IPS-20b (cell line): ENCODE measurements at regions not wholly inside any gene's neighbourhood (a gene's known extent, or its start where the extent isn't known, plus 50 kb on each side); places are given as distances from the start of the nearest gene placed in this dataset.
"Not testable (repeated sequence)": the region's sequence is repeated elsewhere in the genome, so short reads cannot be mapped to it uniquely, and the experiment has no call there.

Experiments used
- H3K27ac ChIP-seq: one replicate; pipeline ENCODE4 v1.5.1; 2013; ENCODE audit warnings: low read length
- H3K27me3 ChIP-seq: 2 replicates; pipeline ENCODE4 v1.6.1; 2013; ENCODE audit warnings: mild to moderate bottlenecking, low read length, inconsistent platforms; ENCODE audit not compliant: insufficient read depth
- H3K36me3 ChIP-seq: 2 replicates; pipeline ENCODE4 v1.6.1; 2013; ENCODE audit warnings: low read depth, mild to moderate bottlenecking, inconsistent platforms, low read length, moderate library complexity; ENCODE audit not compliant: insufficient read depth
- H3K4me1 ChIP-seq: 2 replicates; pipeline ENCODE4 v1.6.1; 2013; ENCODE audit warnings: mild to moderate bottlenecking, control low read depth, inconsistent platforms, low read length, moderate library complexity; ENCODE audit not compliant: insufficient read depth
- H3K4me3 ChIP-seq: 2 replicates; pipeline ENCODE4 v1.5.1; 2013; ENCODE audit warnings: mild to moderate bottlenecking, low read length, inconsistent platforms
- H3K9ac ChIP-seq: 2 replicates; pipeline ENCODE4 v1.6.1; 2013; ENCODE audit warnings: low read depth, mild to moderate bottlenecking, inconsistent platforms, low read length, moderate library complexity
- H3K9me3 ChIP-seq: 2 replicates; pipeline ENCODE4 v1.6.1; 2013; ENCODE audit warnings: mild to moderate bottlenecking, low read depth, low read length, inconsistent platforms; ENCODE audit not compliant: insufficient read depth

DNA sequence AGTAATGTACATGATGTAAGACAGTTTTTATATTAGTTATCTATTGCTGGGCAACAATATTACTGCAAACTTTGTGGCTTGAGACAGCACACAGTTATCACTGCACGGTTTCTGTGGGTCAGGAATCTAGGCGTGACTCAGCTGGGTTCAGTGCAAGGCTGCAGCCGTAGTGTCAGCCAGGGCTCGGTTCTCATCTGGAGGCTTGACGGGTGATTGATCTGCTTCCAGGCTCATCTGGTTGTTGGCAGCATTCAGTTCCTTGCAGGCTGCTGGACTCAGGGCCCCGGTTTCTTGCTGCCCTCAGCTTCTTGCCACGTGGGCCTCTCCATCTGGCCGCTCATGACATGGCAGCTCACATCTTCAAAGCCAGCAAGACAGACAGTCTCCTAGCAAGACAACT is 197.7 kb upstream of the EEF2KMT start:
- not testable (repeated sequence) for H3K9me3 ChIP-seq, H3K36me3 ChIP-seq, H3K4me3 ChIP-seq, H3K4me1 ChIP-seq, H3K27ac ChIP-seq, H3K27me3 ChIP-seq, H3K9ac ChIP-seq

GRCh38 chr16:5282152-5282551 is 184.6 kb upstream of the EEF2KMT start:
- H3K4me3 ChIP-seq, H3K36me3 ChIP-seq, H3K27ac ChIP-seq, H3K4me1 ChIP-seq, H3K27me3 ChIP-seq, H3K9ac ChIP-seq: not testable (repeated sequence)
- H3K9me3 ChIP-seq, result peaks cover 17% of the 10 kb centered on the region

GRCh38 chr16:5257462-5257861 is 159.9 kb upstream of the EEF2KMT start:
- Histone ChIP-seq H3K9ac (no peak overlapping the region), H3K36me3 (no peaks in the 10 kb centered on the region), H3K27ac (no peak overlapping the region), H3K4me3 (no peak overlapping the region), H3K27me3 (no peaks in the 10 kb centered on the region), H3K4me1 (peaks cover 8% of the 10 kb centered on the region; the same call in 1 of the 2 replicates), H3K9me3 (no peaks in the 10 kb centered on the region)

GRCh38 chr16:5252791-5253190 is 155.2 kb upstream of the EEF2KMT start:
- Histone ChIP-seq H3K9me3 (no peaks in the 10 kb centered on the region), H3K36me3 (no peaks in the 10 kb centered on the region), H3K9ac (peak overlapping the region; percentile 53; the same call in 1 of the 2 replicates), H3K4me1 (peaks cover 14% of the 10 kb centered on the region), H3K4me3 (no peak overlapping the region; the same call in 1 of the 2 replicates), H3K27ac (no peak overlapping the region), H3K27me3 (no peaks in the 10 kb centered on the region)

GRCh38 chr16:5247403-5247802 is 149.8 kb upstream of the EEF2KMT start:
- not testable (repeated sequence) for H3K9me3 ChIP-seq, H3K9ac ChIP-seq, H3K4me1 ChIP-seq, H3K27ac ChIP-seq, H3K36me3 ChIP-seq, H3K27me3 ChIP-seq, H3K4me3 ChIP-seq

- not testable (repeated sequence) for H3K4me1 ChIP-seq, H3K36me3 ChIP-seq, H3K9ac ChIP-seq, H3K9me3 ChIP-seq, H3K27ac ChIP-seq
- H3K4me3 ChIP-seq, result peak overlapping the region; percentile 54; the same call in 1 of the 2 replicates
- peaks cover 27% of the 10 kb centered on the region for H3K27me3 ChIP-seq
These were observed 142.7 kb upstream of the EEF2KMT start for GRCh38 chr16:5240278-5240626.

GRCh38 chr16:5239472-5240277 is 142.1 kb upstream of the EEF2KMT start:
- Histone ChIP-seq H3K4me3 (peak overlapping the region; percentile 54; the same call in 1 of the 2 replicates), H3K27me3 (peaks cover 27% of the 10 kb centered on the region)
- not testable (repeated sequence) for H3K27ac ChIP-seq, H3K9me3 ChIP-seq, H3K9ac ChIP-seq, H3K4me1 ChIP-seq, H3K36me3 ChIP-seq

GRCh38 chr16:5235119-5235518 is 137.5 kb upstream of the EEF2KMT start:
- peaks cover 18% of the 10 kb centered on the region for H3K27me3 ChIP-seq
- H3K27ac ChIP-seq, result no peak overlapping the region
- H3K36me3 ChIP-seq, result no peaks in the 10 kb centered on the region
- no peaks in the 10 kb centered on the region for H3K9me3 ChIP-seq
- no peaks in the 10 kb centered on the region for H3K4me1 ChIP-seq
- H3K9ac ChIP-seq, result no peak overlapping the region
- H3K4me3 ChIP-seq, result no peak overlapping the region

DNA sequence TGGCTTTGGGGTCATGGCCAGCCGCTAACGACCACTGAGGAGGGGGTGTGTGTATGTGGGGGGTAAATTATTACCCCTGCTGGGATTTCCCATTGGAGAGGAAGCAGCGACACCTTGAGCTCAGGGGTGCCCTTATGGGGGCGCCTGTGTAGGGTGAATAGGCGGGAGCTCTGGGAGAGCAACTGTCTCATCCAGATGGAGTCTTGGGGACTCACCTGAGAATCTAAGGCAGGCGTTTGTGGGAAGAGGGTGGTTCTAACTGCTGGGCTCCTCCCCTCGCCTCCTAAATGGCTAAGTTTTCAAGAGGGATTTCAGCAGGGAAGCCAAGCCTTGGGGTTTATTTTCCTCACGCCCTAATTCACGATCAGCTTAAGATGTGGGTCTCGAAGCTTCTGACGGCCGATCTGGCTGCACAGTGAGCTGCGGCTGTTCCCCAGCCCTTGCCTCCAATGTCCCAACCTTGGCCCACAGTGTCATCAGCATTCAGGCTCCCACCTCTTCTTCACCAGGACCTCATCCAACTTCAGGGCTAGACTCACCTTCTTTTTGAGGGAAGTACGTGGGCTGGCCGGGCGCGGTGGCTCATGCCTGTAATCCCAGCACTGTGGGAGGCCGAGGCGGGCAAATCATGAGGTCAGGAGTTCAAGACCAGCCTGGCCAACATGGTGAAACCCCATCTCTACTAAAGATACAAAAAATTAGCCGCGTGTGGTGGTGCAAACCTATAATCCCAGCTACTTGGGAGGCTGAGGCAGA is 136.9 kb upstream of the EEF2KMT start:
- Histone ChIP-seq H3K4me3 (no peak overlapping the region), H3K9ac (no peak overlapping the region), H3K36me3 (no peaks in the 10 kb centered on the region), H3K9me3 (no peaks in the 10 kb centered on the region), H3K4me1 (no peaks in the 10 kb centered on the region), H3K27ac (no peak overlapping the region), H3K27me3 (peaks cover 18% of the 10 kb centered on the region)

DNA sequence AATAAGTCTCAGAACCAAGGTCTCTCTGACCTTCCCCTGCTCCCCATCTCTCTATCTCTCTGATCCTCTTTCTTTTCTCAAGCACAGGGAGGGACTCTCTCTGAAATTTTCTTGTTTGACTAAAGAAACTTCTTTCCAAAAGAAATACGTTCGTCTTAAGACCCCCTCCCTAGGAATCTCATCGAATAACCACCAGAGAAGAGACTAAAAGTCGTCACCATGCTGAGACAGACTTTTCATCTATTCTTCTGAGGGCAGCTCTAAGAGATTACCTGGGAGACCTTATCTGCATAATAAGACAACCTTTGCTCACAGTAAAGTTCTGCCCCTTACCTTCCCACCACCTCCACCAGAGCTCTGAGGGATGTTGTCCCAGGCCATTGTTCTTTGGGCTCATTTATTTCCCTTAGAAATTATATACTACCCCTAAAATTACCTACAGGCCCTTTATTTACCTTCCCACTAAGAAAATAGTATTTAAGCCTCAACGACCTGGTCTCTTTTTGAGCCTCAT is 133.7 kb upstream of the EEF2KMT start:
- no peaks in the 10 kb centered on the region for H3K27me3 ChIP-seq
- peaks cover 6% of the 10 kb centered on the region; the same call in 1 of the 2 replicates for H3K4me1 ChIP-seq
- no peak overlapping the region for H3K9ac ChIP-seq
- no peaks in the 10 kb centered on the region for H3K36me3 ChIP-seq
- H3K4me3 ChIP-seq, result no peak overlapping the region
- H3K27ac ChIP-seq, result no peak overlapping the region
- no peaks in the 10 kb centered on the region for H3K9me3 ChIP-seq

DNA sequence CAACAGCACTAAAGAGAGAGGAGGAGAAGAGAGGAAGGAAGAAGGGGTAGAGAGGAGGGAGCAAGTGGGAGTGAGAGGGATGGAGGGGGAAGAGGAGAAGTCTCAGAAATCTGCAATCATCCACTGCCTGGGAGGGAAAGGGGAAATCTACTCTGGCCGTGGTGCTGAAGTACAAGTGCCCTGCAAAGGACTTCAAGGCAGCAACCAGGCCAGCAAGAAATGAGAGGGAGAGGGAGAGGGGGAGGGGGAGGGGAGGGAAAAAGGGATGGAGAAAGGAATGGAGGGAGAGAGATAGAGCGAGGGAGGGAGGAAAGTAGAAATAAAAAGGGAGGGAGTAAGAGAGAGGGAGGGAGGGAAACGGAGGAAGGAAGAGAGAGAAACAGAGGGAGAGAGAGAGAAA is 130.8 kb upstream of the EEF2KMT start:
- no peak overlapping the region for H3K4me3 ChIP-seq
- no peaks in the 10 kb centered on the region for H3K36me3 ChIP-seq
- no peaks in the 10 kb centered on the region for H3K9me3 ChIP-seq
- H3K4me1 ChIP-seq, result peaks cover 13% of the 10 kb centered on the region; the same call in 1 of the 2 replicates
- no peaks in the 10 kb centered on the region for H3K27me3 ChIP-seq
- no peak overlapping the region for H3K9ac ChIP-seq
- H3K27ac ChIP-seq, result no peak overlapping the region
